GM18505 (cell line): ENCODE measurements at regions not wholly inside any gene's neighbourhood (a gene's known extent, or its start where the extent isn't known, plus 50 kb on each side); places are given as distances from the start of the nearest gene placed in this dataset.

Experiments
- ATAC-seq: cut with Tn5 transposase; IDR thresholded peaks from one replicate; pipeline ENCODE4 v1.9.1; 2021; ENCODE audit not compliant: unreplicated experiment
- POLR2A ChIP-seq: IDR thresholded peaks from 4 replicates; pipeline ENCODE4 v1.6.1; 2011; ENCODE audit warnings: borderline replicate concordance; ENCODE audit not compliant: insufficient read depth, insufficient read length; ENCODE audit errors: extremely low read depth

DNA sequence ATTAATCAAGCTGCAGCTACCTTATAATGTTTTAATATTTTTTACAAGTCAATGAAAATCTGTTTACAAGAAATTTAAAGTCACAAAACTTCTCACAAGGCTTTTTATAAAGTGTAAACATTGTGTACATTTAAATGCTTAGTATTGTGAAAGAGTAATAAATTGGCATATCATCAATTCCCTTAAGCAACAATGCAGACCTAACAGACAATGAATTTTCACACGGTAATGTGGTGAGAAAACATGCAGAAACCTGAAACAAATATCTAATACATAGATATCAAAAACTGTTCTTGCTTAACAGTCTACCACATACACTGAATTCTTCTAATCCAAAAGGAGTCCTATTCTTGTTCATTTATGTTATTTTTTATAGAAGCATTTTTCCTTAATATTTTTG, 220.7 kb downstream of the CRPPA start:
- TF ChIP-seq POLR2A: no peak
- no peak for ATAC-seq

DNA sequence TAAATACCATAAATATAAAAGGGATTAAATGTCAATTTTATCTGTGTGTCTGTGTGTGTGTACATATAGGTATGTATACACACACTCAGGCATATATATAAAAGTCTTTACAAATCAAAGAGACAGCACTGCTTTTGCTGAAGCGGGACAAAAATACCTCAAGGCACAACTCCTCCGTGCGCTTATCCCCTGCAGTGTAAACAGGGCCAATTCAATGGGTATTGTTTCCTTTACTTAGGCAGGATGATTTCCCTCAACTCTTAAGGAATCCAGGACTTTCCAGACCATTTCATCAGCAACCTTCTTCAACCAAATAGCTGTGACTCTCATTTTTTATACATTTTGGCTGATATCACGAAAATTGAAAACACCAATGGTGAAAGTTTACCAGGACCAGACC, 227.7 kb downstream of the CRPPA start:
- TF ChIP-seq POLR2A: no peak
- no peak for ATAC-seq

DNA sequence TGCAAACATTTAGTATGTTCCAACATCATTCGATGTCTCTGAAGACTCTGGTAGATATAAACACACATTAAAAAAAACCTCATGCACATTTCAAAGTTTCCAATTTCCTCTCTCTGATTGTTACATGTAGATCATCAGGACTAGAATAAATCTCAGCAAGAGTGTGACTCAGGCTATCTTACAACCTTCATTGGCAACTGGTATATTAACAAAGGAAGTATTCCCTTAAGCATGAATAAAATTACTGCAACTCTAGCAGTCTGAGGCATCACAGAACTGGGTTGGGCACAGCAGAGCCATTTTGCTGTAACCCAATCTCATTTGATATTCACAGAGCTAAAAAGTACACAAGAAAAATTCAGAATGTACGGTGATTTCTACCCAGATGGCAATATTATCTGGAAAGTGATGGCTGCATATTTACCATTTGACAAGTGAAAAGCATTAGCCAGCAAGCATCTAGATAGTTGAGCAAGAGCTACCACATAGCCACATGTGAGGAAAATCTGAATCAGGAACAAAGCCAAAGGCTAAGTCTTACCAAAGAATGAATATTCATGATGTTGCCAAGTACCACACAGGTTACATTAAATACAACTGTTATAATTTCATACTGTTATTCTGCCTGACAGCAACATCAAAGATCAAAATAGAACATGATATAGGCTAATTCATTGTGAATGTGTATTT, 232.2 kb downstream of the CRPPA start:
- no peak for ATAC-seq
- TF ChIP-seq POLR2A: no peak

DNA sequence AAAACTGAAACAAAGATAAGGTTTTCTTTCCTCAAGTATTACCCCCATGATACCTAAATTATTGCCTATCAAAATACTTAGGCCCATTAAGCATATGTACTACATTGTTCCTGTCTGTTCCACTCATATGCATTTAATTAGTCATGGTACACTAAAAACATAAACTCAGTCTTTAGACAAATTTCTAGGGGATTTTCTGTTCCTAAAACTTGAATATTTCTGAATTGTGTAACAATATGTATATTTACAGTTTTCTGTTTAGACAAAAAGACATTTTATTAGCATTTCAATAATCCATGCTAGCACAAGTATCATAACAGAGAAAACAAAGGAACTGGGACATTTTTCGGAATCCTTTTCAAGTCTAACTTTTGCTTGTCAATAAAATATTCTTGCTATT, 234.2 kb downstream of the CRPPA start:
- TF ChIP-seq POLR2A: no peak
- ATAC-seq: no peak

DNA sequence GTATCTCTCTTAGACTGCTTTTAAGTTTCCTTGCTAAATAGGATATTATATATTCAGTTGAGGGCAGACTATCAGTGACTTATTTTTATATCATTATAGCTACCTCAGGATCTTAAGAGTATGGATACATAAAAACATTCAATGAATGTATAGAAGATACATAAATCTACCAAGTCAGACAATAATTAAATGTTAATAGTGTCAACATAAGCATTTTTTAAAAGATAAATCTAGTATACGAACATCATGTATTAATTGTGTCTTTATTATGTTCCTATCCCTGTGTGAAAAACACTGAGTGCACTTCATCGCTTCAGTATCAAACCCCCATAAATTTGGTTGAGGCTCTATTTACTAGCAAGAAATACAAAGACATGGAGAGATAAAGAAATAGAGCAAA, 242.8 kb downstream of the CRPPA start:
- no peak for ATAC-seq
- no peak for TF ChIP-seq POLR2A

DNA sequence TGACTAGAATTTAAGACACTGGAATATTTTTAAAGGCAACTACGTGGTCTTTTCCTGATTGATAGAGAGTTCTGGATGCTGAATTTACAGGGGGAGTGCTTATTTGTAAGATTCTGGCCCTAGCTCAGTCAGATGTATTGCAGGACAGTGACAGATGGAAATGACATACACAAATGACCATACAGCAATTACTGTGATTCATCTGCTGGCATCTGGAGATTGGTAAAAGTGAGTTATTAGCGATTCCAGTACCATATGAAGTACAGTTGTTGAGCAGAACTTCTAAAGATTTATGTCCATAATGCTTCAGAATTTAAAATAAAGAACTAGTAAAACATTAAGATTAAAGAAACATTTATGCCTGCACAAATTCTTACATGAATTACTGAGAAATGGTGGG, 243.2 kb downstream of the CRPPA start:
- no peak for TF ChIP-seq POLR2A
- ATAC-seq: no peak

DNA sequence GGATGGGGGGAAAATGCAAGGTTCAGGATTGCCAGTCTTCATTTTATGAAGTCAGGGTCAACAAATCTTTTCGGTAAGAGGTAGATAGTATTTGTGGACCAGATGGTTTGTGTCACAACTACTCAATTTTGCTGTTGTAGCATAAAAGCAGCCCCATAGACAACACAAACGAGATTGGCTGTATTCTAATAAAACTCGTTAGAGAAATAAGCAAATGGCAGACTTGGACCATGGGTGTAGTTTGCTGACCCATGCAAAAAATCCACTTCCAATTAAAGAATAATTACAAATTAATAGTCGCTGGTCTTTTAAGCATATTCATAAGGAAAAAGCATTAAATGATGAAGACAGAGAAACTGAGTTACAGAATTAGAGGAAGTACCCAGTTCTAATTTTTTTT, 247.1 kb downstream of the CRPPA start:
- TF ChIP-seq POLR2A: no peak
- ATAC-seq: no peak

DNA sequence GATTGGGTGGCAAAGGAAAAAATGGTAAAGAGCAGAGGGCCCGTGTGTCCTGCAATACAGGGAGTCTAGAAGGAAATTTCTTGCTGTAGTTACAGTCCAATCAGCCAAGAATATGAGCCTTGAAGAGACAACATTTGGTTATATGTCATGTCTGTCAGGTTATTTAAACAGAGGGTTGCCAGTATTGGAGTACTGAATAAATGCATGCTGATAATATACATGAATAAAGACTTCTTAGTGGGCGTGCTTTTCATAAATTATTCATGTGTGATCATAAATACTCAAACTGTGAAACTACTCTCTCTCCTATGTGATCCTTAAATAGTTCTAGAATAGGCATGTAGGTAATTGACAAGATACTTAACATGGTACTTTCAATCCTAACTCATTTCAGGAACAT, 249.0 kb downstream of the CRPPA start:
- no peak for ATAC-seq
- no peak for TF ChIP-seq POLR2A

DNA sequence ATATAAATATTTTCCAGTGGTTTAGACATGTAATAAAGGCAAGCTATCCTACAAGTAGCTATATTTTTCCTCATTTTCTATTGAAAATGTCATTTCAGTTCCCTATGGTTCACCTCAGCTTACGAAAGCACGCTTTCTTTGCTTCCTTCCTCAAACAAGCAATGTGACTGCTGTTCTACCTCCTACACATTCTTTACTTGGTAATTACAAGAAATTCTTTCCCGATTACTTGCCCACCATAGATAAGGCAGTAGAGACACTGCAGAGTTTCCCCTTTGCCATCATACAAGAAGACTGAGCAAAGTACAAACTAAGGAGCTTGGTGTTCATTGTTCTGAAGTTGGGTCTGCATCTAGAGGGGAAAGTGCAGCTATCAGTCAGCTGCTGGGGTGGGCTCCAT, 249.4 kb downstream of the CRPPA start:
- no peak for ATAC-seq

DNA sequence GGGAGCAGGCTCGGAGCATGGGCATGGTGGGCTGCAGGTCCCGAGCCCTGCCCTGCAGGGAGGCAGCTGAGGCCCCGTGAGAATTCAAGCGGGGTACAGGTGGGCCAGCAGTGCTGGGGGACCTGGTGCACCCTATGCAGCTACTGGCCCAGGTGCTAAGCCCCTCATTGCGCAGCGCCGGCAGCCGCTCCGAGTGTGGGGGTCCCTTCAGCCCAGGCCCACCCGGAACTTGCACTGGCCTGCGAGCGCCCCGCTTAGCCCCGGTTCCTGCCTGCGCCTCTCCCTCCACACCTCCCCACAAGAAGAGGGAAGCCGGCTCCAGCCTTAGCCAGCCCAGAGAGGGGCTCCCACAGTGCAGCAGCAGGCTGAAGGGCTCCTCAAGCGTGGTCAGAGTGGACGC, 250.7 kb downstream of the CRPPA start:
- ATAC-seq: no peak
- no peak for TF ChIP-seq POLR2A

More for the DNA sequence above, 249.4 kb downstream of the CRPPA start:
- TF ChIP-seq POLR2A: no peak

DNA sequence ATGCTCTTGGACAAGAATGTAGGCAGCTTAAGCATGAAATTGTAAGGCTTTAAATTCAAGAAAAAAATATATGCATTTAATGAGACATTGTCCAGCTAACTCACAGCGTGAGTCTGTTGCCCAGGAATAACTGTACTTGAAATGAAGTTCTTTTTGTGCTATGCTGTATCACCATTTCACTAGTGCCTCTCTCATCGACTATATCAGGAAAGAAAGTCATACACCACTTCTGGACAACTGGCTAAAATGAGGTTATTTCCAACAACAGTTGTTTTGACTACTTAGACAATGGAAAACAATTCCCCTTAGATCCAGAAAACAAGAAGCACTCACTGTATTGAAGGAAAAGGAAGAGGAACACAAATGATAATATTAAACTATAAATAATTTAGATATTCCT, 251.8 kb downstream of the CRPPA start:
- no peak for ATAC-seq
- no peak for TF ChIP-seq POLR2A

DNA sequence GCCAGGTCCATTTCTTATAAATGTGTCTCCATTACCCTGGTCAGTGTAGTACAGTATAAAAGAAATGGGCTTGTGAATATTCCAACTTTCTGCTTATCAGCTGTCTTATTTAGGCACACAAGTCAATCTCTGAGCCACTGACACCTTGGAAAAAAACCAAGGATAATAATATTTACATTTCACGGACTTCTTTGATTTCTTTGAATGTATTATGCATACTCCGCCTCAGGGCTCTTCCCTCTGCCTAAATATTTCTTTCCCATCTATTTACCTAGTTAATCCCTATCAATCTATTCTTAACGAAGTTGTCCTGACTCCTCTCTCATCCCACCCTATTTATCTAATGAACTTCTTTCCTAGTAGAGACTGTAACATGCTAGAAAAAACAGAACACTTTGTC, 253.8 kb downstream of the CRPPA start:
- ATAC-seq: no peak
- no peak for TF ChIP-seq POLR2A

DNA sequence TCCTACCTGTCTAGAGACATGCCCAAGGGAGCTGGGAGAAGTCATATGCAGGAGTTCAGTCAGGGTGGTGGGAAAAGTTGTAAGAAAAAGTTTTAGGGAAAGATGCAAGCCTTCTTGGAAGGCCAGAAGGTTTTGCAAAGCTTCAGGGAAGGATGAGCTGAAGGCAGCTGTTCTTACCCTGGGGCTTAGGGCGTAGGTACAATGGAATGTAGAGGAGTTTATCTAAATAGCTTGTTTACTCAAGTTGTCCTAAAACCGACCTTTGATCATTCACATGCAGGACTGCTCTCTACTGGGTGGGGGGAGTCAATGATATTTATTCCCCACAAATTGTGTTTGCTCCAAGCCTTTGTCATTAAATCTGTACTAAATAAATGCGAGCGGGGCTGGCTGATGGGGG, 277.0 kb downstream of the CRPPA start:
- no peak for ATAC-seq
- no peak for TF ChIP-seq POLR2A

DNA sequence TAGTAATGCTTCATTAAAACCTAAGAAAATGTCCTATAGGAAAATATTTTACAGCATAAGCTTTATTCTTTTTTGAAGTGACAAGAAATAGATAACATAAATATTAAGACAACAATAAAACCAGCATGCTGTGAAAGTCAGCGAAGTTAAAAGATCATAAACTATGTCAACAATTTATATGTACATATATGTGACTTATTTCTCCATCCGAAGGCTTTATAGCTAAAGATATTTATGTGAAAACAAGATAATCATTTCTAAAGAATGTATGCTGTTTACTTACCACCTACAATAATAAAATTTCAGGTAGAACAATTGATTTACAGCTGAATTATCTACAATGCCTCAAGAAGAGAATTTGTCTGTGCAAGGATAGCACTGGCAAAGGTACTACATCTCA, 283.4 kb downstream of the CRPPA start:
- no peak for TF ChIP-seq POLR2A
- no peak for ATAC-seq

DNA sequence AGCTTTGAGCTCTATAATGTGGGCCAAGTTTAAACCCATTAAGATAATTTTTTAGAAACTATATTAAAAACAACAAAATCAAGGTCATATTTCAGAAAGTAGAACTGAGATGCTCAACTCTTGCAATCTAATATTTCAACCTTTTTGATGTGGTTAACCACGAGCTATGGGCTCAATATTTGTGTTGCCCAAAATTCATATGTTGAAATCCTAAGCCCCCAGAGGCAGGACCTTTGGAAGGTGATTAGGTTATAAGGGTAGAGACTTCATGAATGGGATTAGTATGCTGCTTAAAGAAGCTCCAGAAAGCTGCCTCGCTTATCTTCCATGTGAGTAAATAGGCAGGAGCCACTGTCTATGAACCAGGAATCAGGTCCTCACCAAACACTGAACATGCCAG, 284.4 kb downstream of the CRPPA start:
- no peak for TF ChIP-seq POLR2A
- ATAC-seq: no peak
